HG02840 (cell line): ENCODE measurements at regions not wholly inside any gene's neighbourhood (a gene's known extent, or its start where the extent isn't known, plus 50 kb on each side); places are given as distances from the start of the nearest gene placed in this dataset.

Experiments used
- ATAC-seq: cut with Tn5 transposase; IDR thresholded peaks from one replicate; pipeline ENCODE4 v1.9.1; 2021; ENCODE audit warnings: mild to moderate bottlenecking, moderate library complexity, moderate number of reproducible peaks; ENCODE audit not compliant: unreplicated experiment, low FRiP score

GRCh38 chr4:62133101-62133897, 933.2 kb downstream of the ADGRL3 start:
- no peak for ATAC-seq

GRCh38 chr4:62131049-62131448, 930.9 kb downstream of the ADGRL3 start:
- no peak for ATAC-seq

- ATAC-seq: no peak
Measured at GRCh38 chr4:62130637-62131036, 930.5 kb downstream of the ADGRL3 start.

- no peak for ATAC-seq
Measured at GRCh38 chr4:62130230-62130629, 930.1 kb downstream of the ADGRL3 start.
